H1 (cell line): ENCODE measurements at regions not wholly inside any gene's neighbourhood (a gene's known extent, or its start where the extent isn't known, plus 50 kb on each side); places are given as distances from the start of the nearest gene placed in this dataset.

Source experiments
- BRCA1 ChIP-seq: IDR thresholded peaks from 2 replicates; pipeline ENCODE4 v1.6.1; 2012; ENCODE audit warnings: low read depth, low read length, improper control_type of control experiment
- CEBPB ChIP-seq: IDR thresholded peaks from 2 replicates; pipeline ENCODE4 v1.6.1; 2012; ENCODE audit warnings: low read depth, low read length
- CTCF ChIP-seq, 3 experiments: IDR thresholded peaks; 1 replicate in 2 of 3; 2 replicates in 1 of 3; pipeline versions ENCODE4 v1.5.1 to v1.6.1; 2011; ENCODE audit warnings: low read length in 3 of 3, mild to moderate bottlenecking in 3 of 3, inconsistent platforms in 2 of 3, low read depth in 1 of 3, moderate library complexity in 1 of 3; ENCODE audit not compliant: insufficient read depth in 1 of 3; ENCODE audit errors: control extremely low read depth in 1 of 3
- EZH2 ChIP-seq: fragments of 200-600 bp; sonication (generic); IDR thresholded peaks from 2 replicates; pipeline ENCODE4 v1.7.1; 2012; ENCODE audit warnings: low read depth, mild to moderate bottlenecking, moderate library complexity, low read length, inconsistent platforms; ENCODE audit not compliant: severe bottlenecking
- HDAC2 ChIP-seq, 2 experiments: fragments of 300-600 bp in 1 of 2; sonication (generic) in 1 of 2; IDR thresholded peaks; 2 replicates each; pipeline ENCODE4 v1.6.1; 2011 to 2012; ENCODE audit warnings: low read depth in 2 of 2, low read length in 2 of 2, mild to moderate bottlenecking in 2 of 2, moderate library complexity in 2 of 2, borderline replicate concordance in 1 of 2, inconsistent platforms in 1 of 2
- MAFK ChIP-seq: IDR thresholded peaks from 2 replicates; pipeline ENCODE4 v1.6.1; 2012; ENCODE audit warnings: low read depth, mild to moderate bottlenecking, improper control_type of control experiment, low read length
- MAX ChIP-seq: IDR thresholded peaks from 2 replicates; pipeline ENCODE4 v1.6.1; 2012; ENCODE audit warnings: inconsistent platforms
- POLR2AphosphoS5 ChIP-seq: IDR thresholded peaks from 2 replicates; pipeline ENCODE4 v1.6.1; 2011; ENCODE audit warnings: low read depth, low read length
- RAD21 ChIP-seq, 2 experiments: IDR thresholded peaks in 1 of 2; conservative IDR thresholded peaks in 1 of 2; 2 replicates each; pipeline ENCODE4 v1.6.1; 2011; ENCODE audit warnings: low read depth in 2 of 2, low read length in 2 of 2, improper control_type of control experiment in 1 of 2, inconsistent platforms in 1 of 2, mild to moderate bottlenecking in 1 of 2, moderate library complexity in 1 of 2
- SP2 ChIP-seq: IDR thresholded peaks from 2 replicates; pipeline ENCODE4 v1.6.1; 2012; ENCODE audit warnings: mild to moderate bottlenecking, low read length, inconsistent platforms
- SRF ChIP-seq: IDR thresholded peaks from 2 replicates; pipeline ENCODE4 v1.6.1; 2011; ENCODE audit warnings: mild to moderate bottlenecking, low read depth, low read length, moderate library complexity
- YY1 ChIP-seq: IDR thresholded peaks from 2 replicates; pipeline ENCODE4 v1.6.1; 2011; ENCODE audit warnings: low read depth, mild to moderate bottlenecking, low read length

GRCh38 chr5:167837127-167837526 is 454.3 kb upstream of the WWC1 start:
- TF ChIP-seq CTCF (IDR thresholded peaks at IDR 0.05; ENCODE audit: control extremely low read depth in 1 of 3, insufficient read depth in 1 of 3, low read depth in 1 of 3, low read length in 3 of 3) (no peak), RAD21 (IDR thresholded peaks at IDR 0.05 in 1 of 2, conservative IDR thresholded peaks at IDR 0.05 in 1 of 2; ENCODE audit: low read depth in 2 of 2, low read length in 2 of 2) (no peak), EZH2 (no peak), CEBPB (no peak), SP2 (no peak), MAFK (no peak), MAX (no peak), SRF (no peak), POLR2AphosphoS5 (no peak), HDAC2 (IDR thresholded peaks at IDR 0.05; ENCODE audit: borderline replicate concordance in 1 of 2, low read depth in 2 of 2, low read length in 2 of 2) (no peak), YY1 (no peak), BRCA1 (no peak)
